ENCODE measurements at regions not wholly inside any gene's neighbourhood (a gene's known extent, or its start where the extent isn't known, plus 50 kb on each side); places are given as distances from the start of the nearest gene placed in this dataset.
"Not testable (repeated sequence)": the region's sequence is repeated elsewhere in the genome, so short reads cannot be mapped to it uniquely, and the experiment has no call there.

DNA sequence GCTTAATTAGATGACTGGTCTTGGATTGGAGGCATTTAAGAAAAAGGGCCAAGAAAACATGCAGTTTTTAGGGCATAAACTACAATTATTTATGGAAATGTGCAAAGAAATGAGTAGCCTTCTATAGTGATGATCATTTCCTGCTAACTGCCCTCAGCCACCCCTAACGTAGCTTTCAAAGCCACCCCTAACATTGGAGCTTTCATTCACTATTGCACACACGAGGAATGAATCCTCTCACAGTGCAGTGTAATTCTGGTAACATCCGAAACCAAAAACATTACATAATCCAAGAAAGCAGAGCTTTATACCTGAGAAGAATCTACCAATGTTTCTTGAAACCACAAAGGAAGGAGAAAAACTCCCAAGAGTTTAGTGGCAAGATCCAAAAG is 1003.6 kb downstream of the TMEM121 start:
- DNase-seq (ENCODE audit: insufficient read length) (no peak), FAIRE-seq (no peak)
- TF ChIP-seq POLR2AphosphoS5 (IDR thresholded peaks at IDR 0.05; ENCODE audit: low read depth, low read length): no peak
- no peak for TF ChIP-seq POLR2A (IDR thresholded peaks at IDR 0.05; ENCODE audit: low read depth, low read length)

DNA sequence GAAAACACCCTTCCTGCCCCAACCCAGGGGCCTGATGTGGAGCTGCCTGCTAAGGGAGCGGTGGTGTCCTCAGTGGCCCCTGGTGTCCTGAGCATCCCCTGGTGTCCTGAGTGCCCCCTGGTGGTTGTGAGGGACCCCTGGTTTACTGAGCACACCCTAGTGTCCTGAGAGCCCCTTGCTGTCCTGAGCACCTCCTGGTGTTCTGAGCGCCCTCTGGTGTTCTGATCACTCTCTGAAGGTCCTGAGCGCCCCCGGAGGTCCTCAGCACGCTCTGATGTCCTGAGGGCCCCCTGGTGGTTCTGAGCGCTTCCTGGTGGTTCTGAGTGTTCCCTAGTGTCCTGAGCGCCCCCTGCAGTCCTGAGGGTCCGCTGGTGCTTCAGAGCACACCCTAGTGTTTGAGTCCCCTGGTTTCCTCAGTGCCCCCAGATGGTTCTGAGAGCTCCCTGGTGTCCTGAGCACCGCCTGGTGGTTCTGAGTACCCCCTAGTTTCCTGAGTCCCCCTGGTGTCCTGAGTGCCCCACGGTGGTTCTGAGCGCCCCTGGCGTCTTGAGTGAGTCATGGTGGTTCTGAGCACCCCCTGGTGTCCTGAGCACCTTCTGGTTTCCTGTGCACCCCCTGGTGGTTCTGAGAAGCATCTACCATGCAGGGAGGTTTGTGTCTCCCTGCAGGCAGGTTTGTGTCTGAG is 1004.2 kb downstream of the TMEM121 start:
- DNase-seq (ENCODE audit: insufficient read length) (no peak), FAIRE-seq (no peak)

DNA sequence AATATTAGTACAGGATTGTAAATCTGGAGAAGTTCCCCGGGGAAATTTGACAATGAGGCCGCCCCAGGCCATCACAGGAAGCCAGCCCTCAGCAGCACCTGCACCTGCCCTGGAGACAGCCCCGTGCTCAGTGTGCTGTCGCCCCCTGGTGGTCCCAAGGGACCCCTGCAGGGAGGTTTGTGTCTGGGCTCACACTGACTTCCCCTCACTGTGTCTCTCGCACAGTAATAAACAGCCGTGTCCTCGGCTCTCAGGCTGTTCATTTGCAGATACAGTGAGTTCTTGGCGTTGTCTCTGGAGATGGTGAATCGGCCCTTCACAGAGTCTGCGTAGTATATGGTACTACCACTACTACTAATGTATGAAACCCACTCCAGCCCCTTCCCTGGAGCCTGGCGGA is 1011.2 kb downstream of the TMEM121 start:
- DNase-seq (ENCODE audit: insufficient read length); FAIRE-seq: not testable (repeated sequence)

More for the DNA sequence above, 1004.2 kb downstream of the TMEM121 start:
- no peak for TF ChIP-seq POLR2AphosphoS5 (IDR thresholded peaks at IDR 0.05; ENCODE audit: low read depth, low read length)
- no peak for TF ChIP-seq TAF1 (IDR thresholded peaks at IDR 0.05; ENCODE audit: borderline replicate concordance, low read depth, low read length)
- no peak for TF ChIP-seq POLR2A (IDR thresholded peaks at IDR 0.05; ENCODE audit: low read depth, low read length)

DNA sequence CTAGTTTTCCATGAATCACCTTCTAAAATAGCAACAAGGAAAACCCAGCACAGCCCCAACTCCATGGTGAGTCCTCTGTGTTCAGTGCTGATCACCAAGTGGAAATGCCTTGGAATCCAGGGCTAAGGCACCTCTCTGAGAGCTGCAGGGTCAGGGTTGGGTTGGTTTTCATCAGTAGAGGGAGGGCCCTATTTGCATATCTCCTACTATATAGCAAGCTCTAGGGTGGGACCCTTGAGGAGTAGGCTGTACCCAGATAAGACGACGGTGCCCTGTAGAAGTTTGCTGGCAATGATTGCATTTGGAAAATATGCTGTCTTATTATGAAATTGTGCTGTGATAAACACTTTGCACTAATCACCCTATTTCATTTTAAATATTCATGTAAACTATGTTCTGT is 1011.8 kb downstream of the TMEM121 start:
- FAIRE-seq (no peak), DNase-seq (ENCODE audit: insufficient read length) (no peak)
- TF ChIP-seq POLR2AphosphoS5 (IDR thresholded peaks at IDR 0.05; ENCODE audit: low read depth, low read length) (no peak), POLR2A (IDR thresholded peaks at IDR 0.05; ENCODE audit: low read depth, low read length) (no peak), TAF1 (IDR thresholded peaks at IDR 0.05; ENCODE audit: borderline replicate concordance, low read depth, low read length) (no peak)

DNA sequence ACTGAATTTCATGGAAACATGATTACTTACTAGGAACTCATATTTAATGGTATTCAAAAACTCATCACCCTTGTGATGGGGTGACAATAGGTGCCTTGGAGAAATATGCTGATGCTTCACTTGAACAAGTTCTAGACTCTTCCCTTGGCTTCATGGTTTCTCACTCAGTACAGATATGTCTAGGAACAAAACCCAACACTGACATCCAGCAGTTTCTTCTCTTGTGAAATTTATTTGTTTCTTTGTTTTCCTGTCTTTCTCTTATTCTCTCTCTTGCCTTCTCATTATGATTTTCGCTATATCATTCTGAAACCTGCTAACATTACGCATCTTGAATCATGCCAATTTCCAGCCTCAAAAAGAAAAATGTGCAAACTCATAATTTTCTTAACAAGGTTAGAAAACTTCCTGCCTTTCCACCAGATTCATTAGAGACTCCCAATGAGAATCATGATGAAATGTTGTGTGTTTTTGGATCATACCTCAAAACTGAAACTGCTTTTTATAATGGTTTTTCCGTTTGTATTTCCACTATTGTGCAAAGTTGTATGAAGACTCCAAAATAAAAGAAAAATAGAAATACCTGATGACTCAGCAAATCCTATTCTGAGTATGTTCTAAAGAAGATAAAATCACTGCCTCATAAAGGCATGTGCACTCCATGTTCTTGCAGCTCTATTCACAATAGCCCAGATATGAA is 1021.5 kb downstream of the TMEM121 start:
- FAIRE-seq (no peak), DNase-seq (ENCODE audit: insufficient read length) (no peak)
- TF ChIP-seq TAF1 (IDR thresholded peaks at IDR 0.05; ENCODE audit: borderline replicate concordance, low read depth, low read length) (no peak), POLR2A (IDR thresholded peaks at IDR 0.05; ENCODE audit: low read depth, low read length) (no peak), POLR2AphosphoS5 (IDR thresholded peaks at IDR 0.05; ENCODE audit: low read depth, low read length) (no peak)

DNA sequence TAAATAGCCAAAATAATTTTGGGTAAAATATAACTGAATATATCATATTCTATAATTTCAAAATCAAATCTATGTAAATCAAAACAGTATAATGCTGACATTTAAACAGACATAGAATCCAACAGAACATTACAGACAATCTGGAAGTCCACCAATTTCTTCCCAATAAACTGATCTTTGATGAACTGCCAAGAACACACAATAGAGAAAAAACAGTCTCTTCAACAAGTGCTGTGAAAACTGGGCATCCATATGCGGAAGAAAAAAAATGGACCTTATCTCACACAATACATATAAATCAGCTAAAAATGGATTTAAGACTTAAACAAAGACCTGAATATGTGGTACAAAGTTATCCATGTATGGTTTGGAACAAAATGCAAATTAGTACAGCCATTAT is 1022.7 kb downstream of the TMEM121 start:
- DNase-seq (ENCODE audit: insufficient read length) (no peak), FAIRE-seq (no peak)
- TF ChIP-seq POLR2AphosphoS5 (IDR thresholded peaks at IDR 0.05; ENCODE audit: low read depth, low read length): no peak
- no peak for TF ChIP-seq POLR2A (IDR thresholded peaks at IDR 0.05; ENCODE audit: low read depth, low read length)
- no peak for TF ChIP-seq TAF1 (IDR thresholded peaks at IDR 0.05; ENCODE audit: borderline replicate concordance, low read depth, low read length)

DNA sequence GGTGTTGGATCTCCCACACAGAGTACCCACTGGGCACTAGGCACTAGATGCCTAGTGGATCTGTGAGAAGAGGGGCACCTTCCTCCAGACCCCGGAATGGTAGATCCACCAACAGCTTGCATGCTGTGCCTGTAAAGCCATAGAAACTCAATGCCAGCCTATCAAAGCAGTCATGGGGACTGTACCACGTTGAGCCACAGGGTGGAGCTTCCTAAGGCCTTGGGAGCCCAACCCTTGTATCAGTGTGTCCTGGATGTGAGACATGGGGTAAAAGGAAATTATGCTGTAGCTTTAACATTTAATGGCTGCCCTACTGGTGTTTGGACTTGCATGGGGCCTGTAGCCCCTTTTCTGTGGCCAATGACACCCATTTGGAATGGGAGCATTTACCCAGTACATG is 1024.9 kb downstream of the TMEM121 start:
- FAIRE-seq (no peak), DNase-seq (ENCODE audit: insufficient read length) (no peak)
- TF ChIP-seq TAF1 (IDR thresholded peaks at IDR 0.05; ENCODE audit: borderline replicate concordance, low read depth, low read length) (no peak), POLR2AphosphoS5 (IDR thresholded peaks at IDR 0.05; ENCODE audit: low read depth, low read length) (no peak), POLR2A (IDR thresholded peaks at IDR 0.05; ENCODE audit: low read depth, low read length) (no peak)

DNA sequence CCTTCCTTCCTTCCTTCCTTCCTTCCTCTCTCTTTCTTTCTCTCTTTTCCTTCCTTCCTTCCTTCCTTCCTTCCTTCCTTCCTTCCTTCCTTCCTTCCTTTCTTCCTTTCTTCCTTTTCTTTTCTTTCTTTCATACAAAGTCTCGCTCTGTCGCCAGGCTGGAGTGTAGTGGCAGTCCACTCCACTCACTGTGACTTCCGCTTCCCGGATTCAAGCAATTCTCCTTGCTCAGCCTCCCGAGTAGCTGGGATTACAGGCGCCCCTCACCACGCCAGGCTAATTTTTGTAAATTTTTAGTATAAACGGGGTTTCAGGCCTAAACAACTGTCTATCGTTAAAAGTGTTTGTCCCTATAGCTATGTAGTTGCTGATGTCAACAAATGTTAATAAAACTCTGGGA is 1029.8 kb downstream of the TMEM121 start:
- FAIRE-seq; DNase-seq (ENCODE audit: insufficient read length): not testable (repeated sequence)

DNA sequence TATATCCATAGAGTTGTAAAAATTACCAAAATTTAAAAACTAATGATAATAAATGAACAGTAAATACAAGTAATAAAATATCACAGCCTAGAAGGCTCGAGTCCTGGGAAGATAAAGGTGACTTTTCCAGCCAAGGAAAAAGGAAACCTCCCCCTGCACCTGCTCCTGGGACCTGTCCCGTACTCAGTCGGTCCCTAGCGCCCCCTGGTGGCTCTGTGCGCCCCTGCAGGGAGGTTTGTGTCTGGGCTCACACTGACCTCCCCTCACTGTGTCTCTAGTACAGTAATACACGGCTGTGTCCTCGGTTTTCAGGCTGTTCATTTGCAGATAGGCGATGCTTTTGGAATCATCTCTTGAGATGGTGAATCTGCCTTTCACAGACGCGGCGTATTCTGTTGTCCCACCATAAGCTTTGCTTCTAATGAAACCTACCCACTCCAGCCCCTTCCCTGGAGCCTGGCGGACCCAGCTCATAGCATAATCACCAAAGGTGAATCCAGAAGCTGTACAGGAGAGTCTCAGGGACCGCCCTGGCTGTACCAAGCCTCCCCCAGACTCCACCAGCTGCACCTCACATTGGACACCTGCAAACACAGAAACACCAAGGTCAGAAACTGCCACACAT is 1030.4 kb downstream of the TMEM121 start:
- TF ChIP-seq POLR2AphosphoS5 (IDR thresholded peaks at IDR 0.05; ENCODE audit: low read depth, low read length): no peak
- DNase-seq (ENCODE audit: insufficient read length): no peak
- FAIRE-seq: peak; percentile 81

DNA sequence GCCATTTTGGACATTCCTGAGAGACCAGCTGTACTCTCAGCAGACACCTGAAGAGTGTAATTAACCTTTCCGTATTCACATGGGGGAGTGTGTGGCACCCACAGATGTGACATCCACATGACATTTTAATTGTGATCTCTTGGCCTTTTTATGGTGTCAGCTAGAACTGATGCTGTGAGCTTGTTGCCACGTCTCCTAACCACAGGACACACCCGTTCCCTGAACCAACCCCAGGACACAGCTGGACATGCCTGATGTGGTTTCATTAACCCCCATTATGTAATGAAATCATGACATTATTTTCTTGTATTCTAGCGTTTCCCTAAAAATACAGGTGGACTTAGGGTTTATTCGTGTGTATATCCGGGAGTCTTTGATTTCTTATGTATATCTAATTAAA is 1036.1 kb downstream of the TMEM121 start:
- FAIRE-seq (no peak), DNase-seq (ENCODE audit: insufficient read length) (no peak)
- TF ChIP-seq POLR2A (IDR thresholded peaks at IDR 0.05; ENCODE audit: low read depth, low read length): no peak
- TF ChIP-seq POLR2AphosphoS5 (IDR thresholded peaks at IDR 0.05; ENCODE audit: low read depth, low read length): no peak
- TF ChIP-seq TAF1 (IDR thresholded peaks at IDR 0.05; ENCODE audit: borderline replicate concordance, low read depth, low read length): no peak

DNA sequence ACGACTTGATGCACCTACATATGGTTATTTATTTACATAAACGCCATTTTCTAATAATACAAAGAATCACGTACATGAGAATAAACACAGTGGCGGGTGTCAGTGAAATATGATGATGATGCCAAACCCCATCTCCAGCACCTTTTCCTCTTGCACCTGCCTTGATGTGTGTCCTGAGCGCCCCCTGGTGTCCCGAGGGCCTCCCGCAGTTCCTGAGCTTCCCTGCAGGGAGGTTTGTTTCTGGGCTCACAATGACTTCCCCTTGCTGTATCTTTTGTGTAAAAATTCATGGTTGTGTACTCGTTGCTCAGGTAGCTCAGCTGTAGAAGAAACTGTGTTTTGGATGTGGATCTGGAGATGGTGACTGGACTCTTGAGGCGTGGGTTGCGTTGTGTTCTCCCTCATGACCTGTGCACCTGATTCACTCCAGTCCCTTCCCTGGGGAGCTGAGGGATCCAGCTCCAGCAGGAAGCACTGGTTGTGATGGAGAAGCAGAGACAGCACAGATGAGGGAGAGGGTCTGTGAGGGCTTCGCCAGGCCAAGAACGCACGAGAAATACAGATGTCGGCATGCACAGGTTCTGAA is 1037.8 kb downstream of the TMEM121 start:
- TF ChIP-seq TAF1 (IDR thresholded peaks at IDR 0.05; ENCODE audit: borderline replicate concordance, low read depth, low read length): no peak
- TF ChIP-seq POLR2A (IDR thresholded peaks at IDR 0.05; ENCODE audit: low read depth, low read length): no peak
- TF ChIP-seq POLR2AphosphoS5 (IDR thresholded peaks at IDR 0.05; ENCODE audit: low read depth, low read length): no peak
- FAIRE-seq (peak; percentile 80), DNase-seq (ENCODE audit: insufficient read length) (peak; percentile 39)

DNA sequence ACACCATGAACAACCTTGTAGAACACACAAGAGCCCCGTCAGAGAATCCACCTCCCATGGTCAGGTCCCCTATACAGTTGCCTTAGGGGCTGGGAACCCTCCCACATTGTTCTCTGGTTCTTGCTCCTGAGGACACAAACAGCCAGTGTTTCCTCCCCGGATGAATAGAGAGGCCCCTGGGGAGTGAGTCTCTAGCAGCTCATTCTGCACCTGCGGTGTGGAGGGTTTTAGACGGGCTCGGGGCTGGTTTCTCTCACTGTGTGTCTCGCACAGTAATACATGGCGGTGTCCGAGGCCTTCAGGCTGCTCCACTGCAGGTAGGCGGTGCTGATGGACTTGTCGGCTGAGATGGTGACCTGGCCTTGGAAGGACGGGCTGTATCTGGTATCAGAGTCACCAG is 1052.1 kb downstream of the TMEM121 start:
- DNase-seq (ENCODE audit: insufficient read length) (no peak), FAIRE-seq (no peak)
- TF ChIP-seq POLR2A (IDR thresholded peaks at IDR 0.05; ENCODE audit: low read depth, low read length) (no peak), TAF1 (IDR thresholded peaks at IDR 0.05; ENCODE audit: borderline replicate concordance, low read depth, low read length) (no peak), POLR2AphosphoS5 (IDR thresholded peaks at IDR 0.05; ENCODE audit: low read depth, low read length) (no peak)
